Stomach (tissue), 4 donors: ENCODE measurements at regions not wholly inside any gene's neighbourhood (a gene's known extent, or its start where the extent isn't known, plus 50 kb on each side); places are given as distances from the start of the nearest gene placed in this dataset.

ENCODE experiments used
- EP300 ChIP-seq: sonication (generic); formaldehyde crosslinking; IDR thresholded peaks from one replicate; pipeline ENCODE4 v1.6.1; 2017; ENCODE audit warnings: antibody characterized with exemption
- POLR2A ChIP-seq, 4 donors: fragments of 450-650 bp; IDR thresholded peaks; one replicate each; pipeline ENCODE4 v1.6.1; 2016; ENCODE audit warnings: antibody characterized with exemption in 4 of 4, control low read depth in 2 of 4, mild to moderate bottlenecking in 1 of 4, moderate library complexity in 1 of 4
- TF ChIP-seq, protein P1 (sequence below), 7 experiments: fragments of 450-650 bp in 4 of 7; fragments of 200-600 bp in 3 of 7; sonication (generic) in 3 of 7; IDR thresholded peaks; one replicate each; pipeline ENCODE4 v1.5.1; 2016 to 2019; ENCODE audit warnings: antibody characterized with exemption in 7 of 7, control low read depth in 2 of 7, mild to moderate bottlenecking in 1 of 7

DNA sequence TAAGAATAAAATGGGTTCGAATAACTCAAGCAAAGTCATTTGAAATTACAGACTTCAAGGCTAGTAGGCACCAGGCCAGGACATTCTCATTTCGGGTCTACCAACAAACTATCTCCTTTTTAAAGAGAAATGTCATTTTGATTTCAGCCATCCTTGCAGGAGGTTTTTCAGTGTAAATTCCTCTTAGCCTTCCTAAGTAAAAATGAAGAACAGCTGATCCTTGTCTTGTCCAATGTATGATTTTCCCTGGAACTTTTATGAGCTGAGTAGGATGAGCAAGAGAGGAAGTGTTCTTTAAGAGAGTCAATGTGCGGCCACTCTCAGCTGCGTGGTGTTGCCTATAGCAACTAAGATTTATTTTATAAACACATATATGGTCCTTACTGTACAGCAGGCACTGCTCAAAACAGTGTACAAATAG is 110.1 kb downstream of the PLCE1 start:
- TF ChIP-seq, protein P1, sequence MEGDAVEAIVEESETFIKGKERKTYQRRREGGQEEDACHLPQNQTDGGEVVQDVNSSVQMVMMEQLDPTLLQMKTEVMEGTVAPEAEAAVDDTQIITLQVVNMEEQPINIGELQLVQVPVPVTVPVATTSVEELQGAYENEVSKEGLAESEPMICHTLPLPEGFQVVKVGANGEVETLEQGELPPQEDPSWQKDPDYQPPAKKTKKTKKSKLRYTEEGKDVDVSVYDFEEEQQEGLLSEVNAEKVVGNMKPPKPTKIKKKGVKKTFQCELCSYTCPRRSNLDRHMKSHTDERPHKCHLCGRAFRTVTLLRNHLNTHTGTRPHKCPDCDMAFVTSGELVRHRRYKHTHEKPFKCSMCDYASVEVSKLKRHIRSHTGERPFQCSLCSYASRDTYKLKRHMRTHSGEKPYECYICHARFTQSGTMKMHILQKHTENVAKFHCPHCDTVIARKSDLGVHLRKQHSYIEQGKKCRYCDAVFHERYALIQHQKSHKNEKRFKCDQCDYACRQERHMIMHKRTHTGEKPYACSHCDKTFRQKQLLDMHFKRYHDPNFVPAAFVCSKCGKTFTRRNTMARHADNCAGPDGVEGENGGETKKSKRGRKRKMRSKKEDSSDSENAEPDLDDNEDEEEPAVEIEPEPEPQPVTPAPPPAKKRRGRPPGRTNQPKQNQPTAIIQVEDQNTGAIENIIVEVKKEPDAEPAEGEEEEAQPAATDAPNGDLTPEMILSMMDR (IDR thresholded peaks at IDR 0.05), result no peak
- no peak for TF ChIP-seq EP300
- TF ChIP-seq POLR2A (IDR thresholded peaks at IDR 0.05), result no peak
